ENCODE measurements at regions not wholly inside any gene's neighbourhood (a gene's known extent, or its start where the extent isn't known, plus 50 kb on each side); places are given as distances from the start of the nearest gene placed in this dataset.

DNA sequence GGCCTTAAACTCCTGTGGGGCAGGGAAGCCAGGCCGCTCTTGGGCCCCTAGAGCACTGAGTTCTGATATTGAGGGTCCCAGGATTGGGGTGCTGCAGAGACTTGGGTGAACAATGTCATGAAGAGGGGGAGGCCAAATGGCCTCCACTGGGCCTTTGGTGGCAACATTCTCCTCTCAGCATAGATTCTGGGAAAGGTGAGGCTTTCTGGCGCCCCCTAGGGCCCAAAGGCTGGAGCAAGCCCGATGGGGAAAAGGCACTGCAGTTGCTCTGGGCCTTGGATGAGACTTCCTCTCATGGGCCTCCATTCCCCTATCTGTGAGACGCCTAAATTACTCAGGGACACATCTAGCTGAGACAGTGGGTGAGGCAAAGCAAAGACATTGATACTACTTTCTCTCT, 84.8 kb downstream of the ACAA2 start:
- ATAC-seq, result peak; percentile 19
- TF ChIP-seq SNAI2 (CRISPR knock-in tag; IDR thresholded peaks at IDR 0.05), result no peak
- no peak for TF ChIP-seq CSRNP3 (CRISPR knock-in tag; IDR thresholded peaks at IDR 0.05)
- no peak for TF ChIP-seq CSDC2 (CRISPR knock-in tag; IDR thresholded peaks at IDR 0.05)
- no peak for TF ChIP-seq GLIS3 (CRISPR knock-in tag; IDR thresholded peaks at IDR 0.05)
- no peak for TF ChIP-seq ZNF565 (CRISPR knock-in tag; conservative IDR thresholded peaks at IDR 0.05; ENCODE audit: low read depth)
- no peak for TF ChIP-seq TOX (CRISPR knock-in tag; IDR thresholded peaks at IDR 0.05; ENCODE audit: borderline replicate concordance)
- TF ChIP-seq ZC3H10 (CRISPR knock-in tag; IDR thresholded peaks at IDR 0.05), result no peak
- no peak for TF ChIP-seq ESRRG (CRISPR knock-in tag; IDR thresholded peaks at IDR 0.05)
- no peak for TF ChIP-seq POU6F1 (CRISPR knock-in tag; IDR thresholded peaks at IDR 0.05; ENCODE audit: borderline replicate concordance, low read depth)

- TF ChIP-seq, protein P1, sequence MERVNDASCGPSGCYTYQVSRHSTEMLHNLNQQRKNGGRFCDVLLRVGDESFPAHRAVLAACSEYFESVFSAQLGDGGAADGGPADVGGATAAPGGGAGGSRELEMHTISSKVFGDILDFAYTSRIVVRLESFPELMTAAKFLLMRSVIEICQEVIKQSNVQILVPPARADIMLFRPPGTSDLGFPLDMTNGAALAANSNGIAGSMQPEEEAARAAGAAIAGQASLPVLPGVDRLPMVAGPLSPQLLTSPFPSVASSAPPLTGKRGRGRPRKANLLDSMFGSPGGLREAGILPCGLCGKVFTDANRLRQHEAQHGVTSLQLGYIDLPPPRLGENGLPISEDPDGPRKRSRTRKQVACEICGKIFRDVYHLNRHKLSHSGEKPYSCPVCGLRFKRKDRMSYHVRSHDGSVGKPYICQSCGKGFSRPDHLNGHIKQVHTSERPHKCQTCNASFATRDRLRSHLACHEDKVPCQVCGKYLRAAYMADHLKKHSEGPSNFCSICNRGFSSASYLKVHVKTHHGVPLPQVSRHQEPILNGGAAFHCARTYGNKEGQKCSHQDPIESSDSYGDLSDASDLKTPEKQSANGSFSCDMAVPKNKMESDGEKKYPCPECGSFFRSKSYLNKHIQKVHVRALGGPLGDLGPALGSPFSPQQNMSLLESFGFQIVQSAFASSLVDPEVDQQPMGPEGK (CRISPR knock-in tag; IDR thresholded peaks at IDR 0.05; ENCODE audit: borderline replicate concordance), result no peak
- TF ChIP-seq ESRRG (CRISPR knock-in tag; IDR thresholded peaks at IDR 0.05) (no peak), BACH2 (CRISPR knock-in tag; IDR thresholded peaks at IDR 0.05; ENCODE audit: borderline replicate concordance) (no peak), ZNF70 (CRISPR knock-in tag; IDR thresholded peaks at IDR 0.05) (no peak), TCF4 (CRISPR knock-in tag; IDR thresholded peaks at IDR 0.05; ENCODE audit: borderline replicate concordance) (no peak), ZNF8 (CRISPR knock-in tag; IDR thresholded peaks at IDR 0.05) (no peak), CREB5 (CRISPR knock-in tag; IDR thresholded peaks at IDR 0.05; ENCODE audit: low read depth) (no peak), CSRNP3 (CRISPR knock-in tag; IDR thresholded peaks at IDR 0.05) (no peak), ISL1 (CRISPR knock-in tag; IDR thresholded peaks at IDR 0.05) (no peak), SNAI2 (CRISPR knock-in tag; IDR thresholded peaks at IDR 0.05) (no peak), PPARA (CRISPR knock-in tag; IDR thresholded peaks at IDR 0.05; ENCODE audit: borderline replicate concordance) (no peak), RARB (CRISPR knock-in tag; IDR thresholded peaks at IDR 0.05) (no peak), POU6F1 (CRISPR knock-in tag; IDR thresholded peaks at IDR 0.05; ENCODE audit: borderline replicate concordance, low read depth) (no peak), ZC3H10 (CRISPR knock-in tag; IDR thresholded peaks at IDR 0.05) (no peak), GLIS3 (CRISPR knock-in tag; IDR thresholded peaks at IDR 0.05) (no peak), ZNF565 (CRISPR knock-in tag; conservative IDR thresholded peaks at IDR 0.05; ENCODE audit: low read depth) (no peak)
- no peak for ATAC-seq
These were observed 85.5 kb downstream of the ACAA2 start for GRCh38 chr18:49727816-49728215.

DNA sequence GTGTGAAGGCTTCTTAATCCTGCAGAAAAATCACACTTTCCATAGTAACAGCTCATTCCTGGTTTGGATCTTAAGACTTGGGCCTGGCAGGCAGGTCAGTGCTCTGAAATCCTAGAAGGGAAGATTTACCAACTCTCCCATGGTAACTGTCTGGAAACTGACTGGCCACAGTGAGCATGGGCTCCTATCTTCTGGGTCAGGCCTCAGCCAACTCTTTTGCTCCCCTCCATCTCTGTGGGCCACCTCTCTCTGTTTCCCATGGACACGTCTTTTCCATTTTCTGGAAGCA, 86.7 kb downstream of the ACAA2 start:
- peak; percentile 52 for ATAC-seq
- no peak for TF ChIP-seq ZNF565 (CRISPR knock-in tag; conservative IDR thresholded peaks at IDR 0.05; ENCODE audit: low read depth)
- TF ChIP-seq PPARA (CRISPR knock-in tag; IDR thresholded peaks at IDR 0.05; ENCODE audit: borderline replicate concordance), result no peak
- TF ChIP-seq, protein P2, sequence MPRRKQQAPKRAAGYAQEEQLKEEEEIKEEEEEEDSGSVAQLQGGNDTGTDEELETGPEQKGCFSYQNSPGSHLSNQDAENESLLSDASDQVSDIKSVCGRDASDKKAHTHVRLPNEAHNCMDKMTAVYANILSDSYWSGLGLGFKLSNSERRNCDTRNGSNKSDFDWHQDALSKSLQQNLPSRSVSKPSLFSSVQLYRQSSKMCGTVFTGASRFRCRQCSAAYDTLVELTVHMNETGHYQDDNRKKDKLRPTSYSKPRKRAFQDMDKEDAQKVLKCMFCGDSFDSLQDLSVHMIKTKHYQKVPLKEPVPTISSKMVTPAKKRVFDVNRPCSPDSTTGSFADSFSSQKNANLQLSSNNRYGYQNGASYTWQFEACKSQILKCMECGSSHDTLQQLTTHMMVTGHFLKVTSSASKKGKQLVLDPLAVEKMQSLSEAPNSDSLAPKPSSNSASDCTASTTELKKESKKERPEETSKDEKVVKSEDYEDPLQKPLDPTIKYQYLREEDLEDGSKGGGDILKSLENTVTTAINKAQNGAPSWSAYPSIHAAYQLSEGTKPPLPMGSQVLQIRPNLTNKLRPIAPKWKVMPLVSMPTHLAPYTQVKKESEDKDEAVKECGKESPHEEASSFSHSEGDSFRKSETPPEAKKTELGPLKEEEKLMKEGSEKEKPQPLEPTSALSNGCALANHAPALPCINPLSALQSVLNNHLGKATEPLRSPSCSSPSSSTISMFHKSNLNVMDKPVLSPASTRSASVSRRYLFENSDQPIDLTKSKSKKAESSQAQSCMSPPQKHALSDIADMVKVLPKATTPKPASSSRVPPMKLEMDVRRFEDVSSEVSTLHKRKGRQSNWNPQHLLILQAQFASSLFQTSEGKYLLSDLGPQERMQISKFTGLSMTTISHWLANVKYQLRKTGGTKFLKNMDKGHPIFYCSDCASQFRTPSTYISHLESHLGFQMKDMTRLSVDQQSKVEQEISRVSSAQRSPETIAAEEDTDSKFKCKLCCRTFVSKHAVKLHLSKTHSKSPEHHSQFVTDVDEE (CRISPR knock-in tag; IDR thresholded peaks at IDR 0.05), result no peak
- TF ChIP-seq TOX (CRISPR knock-in tag; IDR thresholded peaks at IDR 0.05; ENCODE audit: borderline replicate concordance), result no peak
- no peak for TF ChIP-seq ARNTL (CRISPR knock-in tag; IDR thresholded peaks at IDR 0.05; ENCODE audit: borderline replicate concordance, low read depth)

Data from SK-N-SH treated with all-trans-retinoic acid at 6 μM for 48 hours (cell line).